GM21786 (cell line): ENCODE measurements at regions not wholly inside any gene's neighbourhood (a gene's known extent, or its start where the extent isn't known, plus 50 kb on each side); places are given as distances from the start of the nearest gene placed in this dataset.

Experiments used
- ATAC-seq: cut with Tn5 transposase; IDR thresholded peaks from one replicate; pipeline ENCODE4 v1.9.1; 2021; ENCODE audit not compliant: unreplicated experiment

GRCh38 chr13:27014406-27015359 lies 156.9 kb downstream of the USP12 start:
- ATAC-seq = no peak

- ATAC-seq = no peak
These were observed 159.0 kb downstream of the USP12 start for GRCh38 chr13:27012482-27013197.

- ATAC-seq = no peak
These were observed 159.9 kb downstream of the USP12 start for GRCh38 chr13:27011661-27012060.

- ATAC-seq = no peak
These were observed 162.9 kb downstream of the USP12 start for GRCh38 chr13:27008733-27009132.

GRCh38 chr13:27007166-27007565 lies 164.4 kb downstream of the USP12 start:
- no peak for ATAC-seq

GRCh38 chr13:27006519-27007161 lies 165.0 kb downstream of the USP12 start:
- no peak for ATAC-seq

GRCh38 chr13:27005976-27006518 lies 165.6 kb downstream of the USP12 start:
- ATAC-seq = no peak

GRCh38 chr13:27005556-27005955 lies 166.1 kb downstream of the USP12 start:
- ATAC-seq = no peak

GRCh38 chr13:27004866-27005265 lies 166.7 kb downstream of the USP12 start:
- ATAC-seq = no peak

GRCh38 chr13:27004326-27004725 lies 167.3 kb downstream of the USP12 start:
- no peak for ATAC-seq

GRCh38 chr13:27001705-27002104 lies 169.9 kb downstream of the USP12 start:
- ATAC-seq = no peak

GRCh38 chr13:27000686-27001085 lies 170.9 kb downstream of the USP12 start:
- no peak for ATAC-seq

- ATAC-seq = no peak
These were observed 172.1 kb downstream of the USP12 start for GRCh38 chr13:26999499-26999898.

- no peak for ATAC-seq
These were observed 173.3 kb downstream of the USP12 start for GRCh38 chr13:26998292-26998691.

GRCh38 chr13:26996965-26997752 lies 174.5 kb downstream of the USP12 start:
- ATAC-seq = peak; percentile 96

GRCh38 chr13:26995159-26995558 lies 176.5 kb downstream of the USP12 start:
- no peak for ATAC-seq

GRCh38 chr13:26993780-26994179 lies 177.8 kb downstream of the USP12 start:
- no peak for ATAC-seq

- ATAC-seq = no peak
These were observed 178.5 kb downstream of the USP12 start for GRCh38 chr13:26992951-26993719.

- ATAC-seq = no peak
These were observed 180.0 kb downstream of the USP12 start for GRCh38 chr13:26991508-26992181.
